Colonic mucosa (tissue), 4 donors: ENCODE measurements at regions not wholly inside any gene's neighbourhood (a gene's known extent, or its start where the extent isn't known, plus 50 kb on each side); places are given as distances from the start of the nearest gene placed in this dataset.

Experiments
- DNase-seq: peaks from one replicate; pipeline ENCODE4 v3.0.0-alpha.2; 2020
- H3K27ac ChIP-seq: fragments of 200-600 bp; one replicate; pipeline ENCODE4 v1.8.0; 2021
- H3K27me3 ChIP-seq: fragments of 200-600 bp; one replicate; pipeline ENCODE4 v1.8.0; 2021
- H3K36me3 ChIP-seq: fragments of 200-600 bp; one replicate; pipeline ENCODE4 v1.8.0; 2021
- H3K4me1 ChIP-seq: fragments of 200-600 bp; one replicate; pipeline ENCODE4 v1.8.0; 2021; ENCODE audit warnings: mild to moderate bottlenecking
- H3K4me3 ChIP-seq: fragments of 200-600 bp; one replicate; pipeline ENCODE4 v1.8.0; 2021
- H3K9ac ChIP-seq, 2 donors: one replicate each; pipeline ENCODE4 v1.7.0; 2013; ENCODE audit warnings: control low read depth in 2 of 2, low read depth in 2 of 2, low read length in 2 of 2
- H3K9me3 ChIP-seq: fragments of 200-600 bp; one replicate; pipeline ENCODE4 v1.8.0; 2021
- intact Hi-C: fragments of 100-400 bp; cut with DNase I; formaldehyde crosslinking; loops from one replicate; pipeline ENCODE4 v1.14.1; 2022
- TF ChIP-seq, protein P1 (sequence below): fragments of 200-600 bp; IDR thresholded peaks from one replicate; pipeline ENCODE4 v1.8.0; 2022; ENCODE audit warnings: antibody characterized with exemption, mild to moderate bottlenecking
- donor health status: healthy.
- donor health status: DM: no; HTN: no; CAD: no.
- donor health status: DM: no; HTN: no; CAD: no.

- no peak for DNase-seq
- no peak overlapping the region for H3K27ac ChIP-seq
- no peaks in the 10 kb centered on the region for H3K36me3 ChIP-seq
- no peaks in the 10 kb centered on the region for H3K27me3 ChIP-seq
- no peak overlapping the region for H3K4me3 ChIP-seq
- intact Hi-C loops: no loop called here
- H3K9me3 ChIP-seq: no peaks in the 10 kb centered on the region
- H3K4me1 ChIP-seq: no peaks in the 10 kb centered on the region
- TF ChIP-seq, protein P1, sequence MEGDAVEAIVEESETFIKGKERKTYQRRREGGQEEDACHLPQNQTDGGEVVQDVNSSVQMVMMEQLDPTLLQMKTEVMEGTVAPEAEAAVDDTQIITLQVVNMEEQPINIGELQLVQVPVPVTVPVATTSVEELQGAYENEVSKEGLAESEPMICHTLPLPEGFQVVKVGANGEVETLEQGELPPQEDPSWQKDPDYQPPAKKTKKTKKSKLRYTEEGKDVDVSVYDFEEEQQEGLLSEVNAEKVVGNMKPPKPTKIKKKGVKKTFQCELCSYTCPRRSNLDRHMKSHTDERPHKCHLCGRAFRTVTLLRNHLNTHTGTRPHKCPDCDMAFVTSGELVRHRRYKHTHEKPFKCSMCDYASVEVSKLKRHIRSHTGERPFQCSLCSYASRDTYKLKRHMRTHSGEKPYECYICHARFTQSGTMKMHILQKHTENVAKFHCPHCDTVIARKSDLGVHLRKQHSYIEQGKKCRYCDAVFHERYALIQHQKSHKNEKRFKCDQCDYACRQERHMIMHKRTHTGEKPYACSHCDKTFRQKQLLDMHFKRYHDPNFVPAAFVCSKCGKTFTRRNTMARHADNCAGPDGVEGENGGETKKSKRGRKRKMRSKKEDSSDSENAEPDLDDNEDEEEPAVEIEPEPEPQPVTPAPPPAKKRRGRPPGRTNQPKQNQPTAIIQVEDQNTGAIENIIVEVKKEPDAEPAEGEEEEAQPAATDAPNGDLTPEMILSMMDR: no peak
- H3K9ac ChIP-seq: no peak overlapping the region
These were observed 52.4 kb upstream of the GOLGA8J start for GRCh38 chr15:30030345-30030744.

DNA sequence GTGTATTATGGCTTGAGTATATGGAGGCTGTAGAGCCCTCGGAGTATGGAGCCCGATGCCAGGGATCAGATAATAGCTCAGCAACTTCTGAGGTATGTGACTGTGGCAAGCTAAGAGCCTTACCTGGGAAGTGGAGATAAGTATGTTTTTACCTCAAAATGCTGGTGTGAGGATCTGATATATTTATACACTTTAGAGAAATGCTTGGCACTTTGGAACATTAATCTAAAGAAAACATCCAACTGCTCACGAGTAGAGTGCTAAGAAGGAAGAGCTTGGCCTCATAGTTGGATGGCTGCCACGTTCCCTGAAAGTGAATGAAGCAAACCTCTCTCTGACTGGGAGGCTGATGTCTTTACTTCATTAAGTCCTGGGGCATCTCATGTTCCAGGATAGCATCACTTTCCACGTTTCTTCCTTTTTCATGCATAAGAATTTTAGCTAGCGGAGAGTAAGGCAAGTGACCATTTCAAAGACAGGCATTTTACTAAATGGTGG is 58.9 kb upstream of the GOLGA8J start:
- H3K9me3 ChIP-seq: no peaks in the 10 kb centered on the region
- H3K4me3 ChIP-seq: no peak overlapping the region
- no peak overlapping the region for H3K9ac ChIP-seq
- H3K27ac ChIP-seq: no peak overlapping the region
- intact Hi-C loops: no loop called here
- TF ChIP-seq, protein P1: no peak
- no peaks in the 10 kb centered on the region for H3K4me1 ChIP-seq
- no peaks in the 10 kb centered on the region for H3K27me3 ChIP-seq
- no peak for DNase-seq
- no peaks in the 10 kb centered on the region for H3K36me3 ChIP-seq

DNA sequence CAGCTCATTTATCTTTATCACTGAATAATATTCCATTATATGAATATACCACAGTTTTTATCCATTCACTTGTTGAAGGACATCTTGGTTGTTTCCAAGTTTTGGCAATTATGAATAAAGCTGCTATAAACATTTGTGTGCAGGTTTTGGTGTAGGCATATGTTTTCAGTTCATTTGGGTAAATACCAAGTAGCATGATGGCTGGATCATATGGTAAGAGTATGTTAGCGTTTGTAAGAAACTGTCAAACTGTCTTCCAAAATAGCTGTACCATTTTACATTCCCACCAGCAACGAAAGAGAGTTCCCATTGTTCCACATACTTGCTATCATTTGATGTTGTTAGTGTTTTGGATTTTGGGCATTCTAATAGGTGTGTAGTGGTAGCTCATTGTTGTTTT is 72.0 kb upstream of the GOLGA8J start:
- Histone ChIP-seq H3K9me3 (no peaks in the 10 kb centered on the region), H3K4me3 (no peak overlapping the region), H3K9ac (no peak overlapping the region), H3K4me1 (no peaks in the 10 kb centered on the region), H3K36me3 (no peaks in the 10 kb centered on the region), H3K27me3 (no peaks in the 10 kb centered on the region), H3K27ac (no peak overlapping the region)
- DNase-seq: no peak
- TF ChIP-seq, protein P1: no peak
- intact Hi-C loops: no loop called here

DNA sequence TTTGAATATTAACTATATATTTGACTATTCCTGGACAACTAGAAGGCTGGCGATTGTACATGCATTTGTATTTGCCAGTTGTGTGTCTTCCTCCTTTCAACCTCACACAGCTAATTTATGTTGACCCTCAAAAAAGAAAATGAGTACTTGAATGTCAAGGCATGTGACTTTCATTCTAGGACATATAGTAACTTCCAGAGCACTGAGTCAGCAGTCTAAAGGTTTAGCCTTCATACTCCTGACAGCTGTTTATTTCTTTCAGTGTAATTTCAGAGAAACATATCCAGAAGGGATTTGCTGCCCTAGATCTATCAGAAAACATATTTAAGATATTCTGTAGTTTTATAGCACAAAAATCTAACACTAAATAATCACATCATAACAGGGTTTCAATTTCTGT is 74.6 kb upstream of the GOLGA8J start:
- Histone ChIP-seq H3K4me1 (no peaks in the 10 kb centered on the region), H3K9me3 (no peaks in the 10 kb centered on the region), H3K4me3 (no peak overlapping the region), H3K27ac (no peak overlapping the region), H3K9ac (no peak overlapping the region), H3K27me3 (no peaks in the 10 kb centered on the region), H3K36me3 (no peaks in the 10 kb centered on the region)
- DNase-seq: no peak
- intact Hi-C loops: no loop called here
- TF ChIP-seq, protein P1: no peak

DNA sequence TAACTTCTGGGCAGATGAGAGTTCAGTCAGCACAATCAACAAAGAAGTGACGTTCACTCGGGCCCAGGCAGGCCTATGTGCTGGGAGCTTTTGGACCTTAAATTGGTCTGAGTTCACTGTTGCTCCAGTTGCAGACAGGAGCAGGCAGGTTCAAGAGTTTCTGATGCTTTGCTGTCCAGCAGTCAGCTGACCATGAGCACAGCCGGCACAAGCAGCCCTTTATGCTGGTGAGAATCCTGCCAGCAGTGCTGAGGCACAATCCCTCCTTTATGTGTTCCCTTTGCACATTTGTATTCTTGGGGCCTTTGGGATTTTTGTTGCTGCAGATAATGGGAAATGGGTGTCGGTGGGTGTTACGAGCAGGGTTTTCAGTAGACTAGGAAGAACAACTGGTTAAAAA is 81.2 kb upstream of the GOLGA8J start:
- no peak overlapping the region for H3K9ac ChIP-seq
- intact Hi-C loops: no loop called here
- H3K36me3 ChIP-seq: no peaks in the 10 kb centered on the region
- H3K9me3 ChIP-seq: no peaks in the 10 kb centered on the region
- DNase-seq: no peak
- H3K27ac ChIP-seq: no peak overlapping the region
- H3K4me3 ChIP-seq: no peak overlapping the region
- H3K27me3 ChIP-seq: no peaks in the 10 kb centered on the region
- TF ChIP-seq, protein P1: no peak
- no peaks in the 10 kb centered on the region for H3K4me1 ChIP-seq

- DNase-seq: no peak
- no peak overlapping the region for H3K27ac ChIP-seq
- no peak overlapping the region for H3K4me3 ChIP-seq
- no peaks in the 10 kb centered on the region for H3K9me3 ChIP-seq
- no peaks in the 10 kb centered on the region for H3K36me3 ChIP-seq
- no peak overlapping the region for H3K9ac ChIP-seq
- no peaks in the 10 kb centered on the region for H3K27me3 ChIP-seq
- intact Hi-C loops: no loop called here
- TF ChIP-seq, protein P1: no peak
- H3K4me1 ChIP-seq: no peaks in the 10 kb centered on the region
These were observed 84.7 kb upstream of the GOLGA8J start for GRCh38 chr15:29998033-29998432.
